ENCODE measurements at regions not wholly inside any gene's neighbourhood (a gene's known extent, or its start where the extent isn't known, plus 50 kb on each side); places are given as distances from the start of the nearest gene placed in this dataset.
"Not testable (repeated sequence)": the region's sequence is repeated elsewhere in the genome, so short reads cannot be mapped to it uniquely, and the experiment has no call there.

DNA sequence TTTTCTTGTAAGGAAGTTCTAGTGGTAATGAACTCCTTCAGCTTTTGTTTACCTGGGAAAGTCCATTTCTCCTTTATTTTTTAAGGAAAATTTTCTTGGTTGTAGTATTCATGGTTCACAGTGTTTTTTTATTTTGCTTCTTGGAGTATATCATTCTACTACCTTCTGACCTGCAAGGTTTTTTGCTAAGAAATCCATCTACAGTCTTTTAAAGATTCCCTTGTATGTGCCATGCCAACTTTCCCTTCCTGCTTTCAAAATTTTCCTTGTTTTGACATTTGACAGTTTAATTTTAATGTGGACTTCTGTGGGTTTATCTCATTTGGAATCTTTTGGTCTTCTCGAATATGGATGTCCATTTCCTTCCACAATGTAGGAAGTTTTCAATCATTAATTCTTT, 855.6 kb downstream of the TBC1D32 start:
- H3K27me3 ChIP-seq = no peaks in the 10 kb centered on the region

DNA sequence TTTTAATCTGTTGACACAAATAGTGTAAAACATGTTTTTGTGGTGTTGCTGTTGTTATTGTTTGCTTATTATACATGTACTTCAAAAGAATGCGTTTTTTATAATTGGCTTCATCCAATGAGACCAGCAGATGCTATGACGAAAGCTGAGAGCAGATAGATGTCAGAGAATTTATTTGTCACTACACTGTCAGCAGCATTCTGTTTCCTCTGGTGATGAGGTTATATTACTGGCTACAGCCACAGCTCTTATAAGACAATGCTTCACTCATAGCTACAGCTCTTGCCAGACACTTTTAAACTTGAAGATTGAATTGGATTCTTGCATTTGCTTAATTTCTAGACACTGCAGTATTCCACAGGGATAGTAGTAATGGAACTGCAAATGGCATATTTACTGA, 860.5 kb downstream of the TBC1D32 start:
- no peak overlapping the region for H3K27ac ChIP-seq
- no peak for DNase-seq
- no peak overlapping the region for H3K4me3 ChIP-seq
- no peaks in the 10 kb centered on the region for H3K4me1 ChIP-seq
- peaks cover 0 to 4% (median 0%) of the 10 kb centered on the region in 4 donors for H3K9me3 ChIP-seq
- H3K36me3 ChIP-seq = no peaks in the 10 kb centered on the region
- no peak for TF ChIP-seq POLR2A (IDR thresholded peaks at IDR 0.05)
- TF ChIP-seq, protein P1, sequence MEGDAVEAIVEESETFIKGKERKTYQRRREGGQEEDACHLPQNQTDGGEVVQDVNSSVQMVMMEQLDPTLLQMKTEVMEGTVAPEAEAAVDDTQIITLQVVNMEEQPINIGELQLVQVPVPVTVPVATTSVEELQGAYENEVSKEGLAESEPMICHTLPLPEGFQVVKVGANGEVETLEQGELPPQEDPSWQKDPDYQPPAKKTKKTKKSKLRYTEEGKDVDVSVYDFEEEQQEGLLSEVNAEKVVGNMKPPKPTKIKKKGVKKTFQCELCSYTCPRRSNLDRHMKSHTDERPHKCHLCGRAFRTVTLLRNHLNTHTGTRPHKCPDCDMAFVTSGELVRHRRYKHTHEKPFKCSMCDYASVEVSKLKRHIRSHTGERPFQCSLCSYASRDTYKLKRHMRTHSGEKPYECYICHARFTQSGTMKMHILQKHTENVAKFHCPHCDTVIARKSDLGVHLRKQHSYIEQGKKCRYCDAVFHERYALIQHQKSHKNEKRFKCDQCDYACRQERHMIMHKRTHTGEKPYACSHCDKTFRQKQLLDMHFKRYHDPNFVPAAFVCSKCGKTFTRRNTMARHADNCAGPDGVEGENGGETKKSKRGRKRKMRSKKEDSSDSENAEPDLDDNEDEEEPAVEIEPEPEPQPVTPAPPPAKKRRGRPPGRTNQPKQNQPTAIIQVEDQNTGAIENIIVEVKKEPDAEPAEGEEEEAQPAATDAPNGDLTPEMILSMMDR (IDR thresholded peaks at IDR 0.05) = no peak
- H3K27me3 ChIP-seq = no peaks in the 10 kb centered on the region

More for the DNA sequence above, 855.6 kb downstream of the TBC1D32 start:
- Histone ChIP-seq H3K4me1 (no peaks in the 10 kb centered on the region), H3K36me3 (no peaks in the 10 kb centered on the region), H3K27ac (no peak overlapping the region), H3K9me3 (peaks cover 0 to 11% (median 0%) of the 10 kb centered on the region in 4 donors), H3K4me3 (no peak overlapping the region)
- no peak for DNase-seq
- TF ChIP-seq POLR2A (IDR thresholded peaks at IDR 0.05) = no peak
- TF ChIP-seq, protein P1 (IDR thresholded peaks at IDR 0.05) = no peak

DNA sequence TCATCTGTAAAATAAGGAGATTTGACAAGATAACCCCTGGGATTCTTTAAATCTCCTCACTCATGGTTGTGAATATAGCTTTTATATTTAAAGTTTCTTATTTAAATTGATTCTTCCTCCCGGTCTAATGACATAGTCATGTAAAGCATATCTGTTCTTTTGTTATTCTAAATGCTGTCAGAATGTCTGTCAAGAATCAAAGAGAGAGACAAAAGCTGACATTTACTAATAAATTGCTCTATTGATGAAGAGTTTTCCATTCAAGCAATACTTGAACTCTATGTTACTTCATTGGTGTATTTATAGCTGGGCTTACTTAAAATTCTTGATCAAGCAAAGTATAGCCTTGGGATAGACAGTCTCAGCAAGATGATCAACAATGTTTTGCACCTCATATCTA, 865.8 kb downstream of the TBC1D32 start:
- no peak for DNase-seq
- no peak for TF ChIP-seq POLR2A (IDR thresholded peaks at IDR 0.05)
- TF ChIP-seq, protein P1 (IDR thresholded peaks at IDR 0.05) = no peak

DNA sequence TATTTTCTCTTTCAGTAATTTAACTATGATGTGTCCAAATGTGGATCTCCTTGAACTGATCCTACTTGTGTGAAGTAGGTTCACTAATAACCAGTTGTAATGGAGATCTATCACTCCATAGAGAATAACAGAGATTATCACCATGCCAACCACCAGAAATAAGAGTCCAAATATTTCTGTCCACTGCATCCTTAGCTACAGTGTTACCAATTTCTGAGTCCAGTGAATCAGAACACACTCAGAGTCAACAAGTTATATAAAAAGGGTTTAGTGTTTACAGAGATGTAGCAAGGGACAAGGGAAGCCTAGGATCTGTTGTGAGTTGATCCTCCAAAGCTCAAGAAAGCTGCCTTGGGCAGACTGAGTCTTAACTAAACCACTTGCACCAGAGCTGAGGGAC, 882.8 kb downstream of the TBC1D32 start:
- Histone ChIP-seq H3K27ac (no peak overlapping the region), H3K36me3 (no peaks in the 10 kb centered on the region), H3K9me3 (no peaks in the 10 kb centered on the region), H3K27me3 (no peaks in the 10 kb centered on the region), H3K4me1 (no peaks in the 10 kb centered on the region), H3K4me3 (no peak overlapping the region)
- no peak for TF ChIP-seq POLR2A (IDR thresholded peaks at IDR 0.05)
- TF ChIP-seq, protein P1 (IDR thresholded peaks at IDR 0.05) = no peak
- no peak for DNase-seq

More for the DNA sequence above, 865.8 kb downstream of the TBC1D32 start:
- Histone ChIP-seq H3K27ac (no peak overlapping the region), H3K4me3 (no peak overlapping the region), H3K27me3 (no peaks in the 10 kb centered on the region), H3K36me3 (no peaks in the 10 kb centered on the region), H3K9me3 (no peaks in the 10 kb centered on the region), H3K4me1 (no peaks in the 10 kb centered on the region)

DNA sequence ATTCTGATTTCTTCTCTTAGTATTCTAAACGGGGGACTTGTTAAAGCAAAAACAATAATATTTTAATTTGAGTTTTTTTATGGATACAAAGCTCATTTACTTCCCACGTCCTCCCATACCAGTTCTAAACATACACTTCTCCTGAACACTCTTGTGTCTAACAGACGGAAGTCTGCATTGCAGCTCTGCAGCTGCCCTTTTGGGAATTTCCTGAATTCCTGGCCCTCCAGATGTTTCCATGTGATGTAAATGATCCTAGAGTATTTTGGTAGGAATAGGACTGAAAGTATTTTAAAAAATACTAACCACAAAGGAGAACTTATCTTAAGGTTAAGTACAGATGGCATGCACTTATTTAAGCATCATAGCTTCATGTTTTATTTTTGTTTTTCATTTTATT, 886.7 kb downstream of the TBC1D32 start:
- Histone ChIP-seq H3K27me3 (no peaks in the 10 kb centered on the region), H3K36me3 (no peaks in the 10 kb centered on the region), H3K4me3 (no peak overlapping the region), H3K9me3 (no peaks in the 10 kb centered on the region), H3K4me1 (no peaks in the 10 kb centered on the region), H3K27ac (no peak overlapping the region)
- DNase-seq = no peak
- TF ChIP-seq, protein P1 (IDR thresholded peaks at IDR 0.05) = no peak
- TF ChIP-seq POLR2A (IDR thresholded peaks at IDR 0.05) = no peak

DNA sequence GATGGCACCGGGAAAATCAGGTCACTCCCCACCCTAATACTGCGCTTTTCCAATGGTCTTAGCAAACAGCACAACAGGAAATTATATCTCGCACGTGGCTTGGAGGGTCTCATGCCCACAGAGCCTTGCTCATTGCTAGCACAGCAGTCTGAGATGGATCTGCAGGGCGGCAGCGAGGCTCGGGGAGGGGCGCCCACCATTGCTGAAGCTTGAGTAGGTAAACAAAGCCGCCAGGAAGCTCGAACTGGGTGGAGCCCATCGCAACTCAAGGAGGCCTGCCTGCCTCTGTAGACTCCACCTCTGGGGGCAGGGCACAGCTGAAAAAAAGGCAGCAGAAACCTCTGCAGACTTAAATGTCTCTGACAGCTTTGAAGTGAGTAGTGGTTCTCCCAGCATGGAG, 901.4 kb downstream of the TBC1D32 start:
- not testable (repeated sequence) for H3K4me3 ChIP-seq, H3K36me3 ChIP-seq, DNase-seq

More for the DNA sequence above, 901.4 kb downstream of the TBC1D32 start:
- H3K4me1 ChIP-seq, H3K27me3 ChIP-seq, H3K9me3 ChIP-seq, H3K27ac ChIP-seq: not testable (repeated sequence)

Measured in Peyer's patch (tissue), 4 donors.